Sigmoid colon (tissue), 6 donors: ENCODE measurements at regions not wholly inside any gene's neighbourhood (a gene's known extent, or its start where the extent isn't known, plus 50 kb on each side); places are given as distances from the start of the nearest gene placed in this dataset.

Experiments used
- DNase-seq: peaks from one replicate; pipeline ENCODE4 v3.0.0-alpha.2; 2019
- H3K27ac ChIP-seq, 4 donors: fragments of 200-600 bp; sonication (generic); one replicate each; pipeline ENCODE4 v1.5.1; 2016 to 2019; ENCODE audit warnings: mild to moderate bottlenecking in 1 of 4
- H3K27me3 ChIP-seq, 3 donors: fragments of 200-600 bp; sonication (generic); one replicate each; pipeline ENCODE4 v1.5.1; 2019; ENCODE audit warnings: mild to moderate bottlenecking in 1 of 3
- H3K36me3 ChIP-seq, 4 donors: fragments of 200-600 bp; sonication (generic); one replicate each; pipeline ENCODE4 v1.5.1; 2016 to 2019
- H3K4me1 ChIP-seq, 4 donors: fragments of 200-600 bp; sonication (generic); one replicate each; pipeline ENCODE4 v1.5.1; 2017 to 2019
- H3K4me3 ChIP-seq, 4 donors: fragments of 200-600 bp; sonication (generic); one replicate each; pipeline ENCODE4 v1.5.1; 2017 to 2019; ENCODE audit warnings: mild to moderate bottlenecking in 2 of 4, moderate library complexity in 1 of 4
- H3K9me3 ChIP-seq, 4 donors: fragments of 200-600 bp in 3 of 4; sonication (generic) in 3 of 4; one replicate each; pipeline versions ENCODE4 v1.5.1 to v1.6.1; 2013 to 2019
- CTCF ChIP-seq, 4 experiments: fragments of 450-650 bp in 3 of 4; fragments of 200-600 bp in 1 of 4; IDR thresholded peaks; one replicate each; pipeline ENCODE4 v1.5.1; 2016 to 2019; ENCODE audit warnings: antibody characterized with exemption in 4 of 4, mild to moderate bottlenecking in 3 of 4, moderate library complexity in 2 of 4
- EP300 ChIP-seq, 4 donors: sonication (generic); formaldehyde crosslinking; IDR thresholded peaks; one replicate each; pipeline ENCODE4 v1.6.1; 2017; ENCODE audit warnings: antibody characterized with exemption in 4 of 4
- POLR2A ChIP-seq, 2 donors: fragments of 450-650 bp; IDR thresholded peaks; one replicate each; pipeline ENCODE4 v1.6.1; 2016; ENCODE audit warnings: antibody characterized with exemption in 2 of 2, mild to moderate bottlenecking in 2 of 2, moderate library complexity in 2 of 2
- POLR2AphosphoS5 ChIP-seq, 4 donors: sonication (generic); formaldehyde crosslinking; IDR thresholded peaks; one replicate each; pipeline ENCODE4 v1.6.1; 2017; ENCODE audit warnings: antibody characterized with exemption in 4 of 4
- WGBS, 2 donors: extraction: QIAGEN DNeasy Blood & Tissue Kit; methylation state at CpG; one replicate each; pipeline ENCODE4 v1.1.7; 2013; 5-methylcytosine and 5-hydroxymethylcytosine counted together
- intact Hi-C: fragments of 100-400 bp; cut with DNase I; formaldehyde crosslinking; loops from one replicate; pipeline ENCODE4 v1.15.1; 2023
- donor health status: healthy with polysubstance abuse.
- donor health status: healthy.

DNA sequence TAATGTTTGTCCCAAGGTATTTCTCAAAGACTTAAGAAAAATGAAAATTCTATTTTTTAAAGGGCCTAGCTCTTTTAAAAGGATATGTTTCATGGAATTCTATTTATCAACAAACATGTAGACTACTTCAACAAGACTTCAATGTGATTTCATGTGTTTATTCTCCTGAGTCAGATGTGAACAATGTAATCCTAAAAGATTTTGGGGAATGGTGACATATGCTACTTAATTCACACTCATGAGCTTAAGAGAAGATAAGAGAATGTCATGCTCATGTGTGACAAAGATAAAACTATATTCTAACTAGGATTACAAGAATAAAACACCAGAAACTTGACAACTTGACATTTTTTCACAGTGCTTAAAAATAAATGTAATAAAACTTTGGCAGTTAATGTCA lies 127.5 kb downstream of the TES start:
- Histone ChIP-seq H3K4me3 (no peak overlapping the region), H3K27me3 (no peaks in the 10 kb centered on the region), H3K9me3 (no peaks in the 10 kb centered on the region), H3K27ac (no peak overlapping the region), H3K36me3 (no peaks in the 10 kb centered on the region), H3K4me1 (peaks cover 0 to 46% (median 15%) of the 10 kb centered on the region in 4 donors)
- no peak for DNase-seq
- intact Hi-C loops: no loop called here
- no peak for TF ChIP-seq CTCF (IDR thresholded peaks at IDR 0.05)
- TF ChIP-seq EP300 (IDR thresholded peaks at IDR 0.05): no peak
- no peak for TF ChIP-seq POLR2AphosphoS5 (IDR thresholded peaks at IDR 0.05)
- TF ChIP-seq POLR2A (IDR thresholded peaks at IDR 0.05): no peak

GRCh38 chr7:116339564-116339963 lies 129.2 kb downstream of the TES start:
- DNase-seq: no peak
- no peak overlapping the region for H3K4me3 ChIP-seq
- peak overlapping the region; percentile 35 to 57 (median 54) for H3K27ac ChIP-seq
- peaks cover 0 to 46% (median 15%) of the 10 kb centered on the region in 4 donors for H3K4me1 ChIP-seq
- H3K36me3 ChIP-seq: no peaks in the 10 kb centered on the region
- H3K27me3 ChIP-seq: no peaks in the 10 kb centered on the region
- H3K9me3 ChIP-seq: no peaks in the 10 kb centered on the region
- WGBS, 2 donors: 24 to 41% methylated on average over 3 of the region's 3 CpGs
- intact Hi-C loops: no loop called here
- TF ChIP-seq POLR2A (IDR thresholded peaks at IDR 0.05) (no peak), EP300 (IDR thresholded peaks at IDR 0.05) (no peak), CTCF (IDR thresholded peaks at IDR 0.05) (no peak), POLR2AphosphoS5 (IDR thresholded peaks at IDR 0.05) (no peak)

- 76 to 82% methylated on average over 4 of the region's 4 CpGs for WGBS, 2 donors
- peak overlapping the region; percentile 35 to 57 (median 54) for H3K27ac ChIP-seq
- peaks cover 0 to 46% (median 15%) of the 10 kb centered on the region in 4 donors for H3K4me1 ChIP-seq
- H3K4me3 ChIP-seq: no peak overlapping the region
- intact Hi-C loops: loop anchor here (10.0 kb wide), 1 partner anchor 166 kb away; no protein-coding TSS in a partner anchor
- H3K9me3 ChIP-seq: no peaks in the 10 kb centered on the region
- TF ChIP-seq POLR2AphosphoS5 (IDR thresholded peaks at IDR 0.05) (peak in 2 of 4 donors; percentile 15 to 21), POLR2A (IDR thresholded peaks at IDR 0.05) (no peak)
- DNase-seq: no peak
- H3K27me3 ChIP-seq: no peaks in the 10 kb centered on the region
- no peaks in the 10 kb centered on the region for H3K36me3 ChIP-seq
These were observed 130.0 kb downstream of the TES start for GRCh38 chr7:116340201-116340847.

DNA sequence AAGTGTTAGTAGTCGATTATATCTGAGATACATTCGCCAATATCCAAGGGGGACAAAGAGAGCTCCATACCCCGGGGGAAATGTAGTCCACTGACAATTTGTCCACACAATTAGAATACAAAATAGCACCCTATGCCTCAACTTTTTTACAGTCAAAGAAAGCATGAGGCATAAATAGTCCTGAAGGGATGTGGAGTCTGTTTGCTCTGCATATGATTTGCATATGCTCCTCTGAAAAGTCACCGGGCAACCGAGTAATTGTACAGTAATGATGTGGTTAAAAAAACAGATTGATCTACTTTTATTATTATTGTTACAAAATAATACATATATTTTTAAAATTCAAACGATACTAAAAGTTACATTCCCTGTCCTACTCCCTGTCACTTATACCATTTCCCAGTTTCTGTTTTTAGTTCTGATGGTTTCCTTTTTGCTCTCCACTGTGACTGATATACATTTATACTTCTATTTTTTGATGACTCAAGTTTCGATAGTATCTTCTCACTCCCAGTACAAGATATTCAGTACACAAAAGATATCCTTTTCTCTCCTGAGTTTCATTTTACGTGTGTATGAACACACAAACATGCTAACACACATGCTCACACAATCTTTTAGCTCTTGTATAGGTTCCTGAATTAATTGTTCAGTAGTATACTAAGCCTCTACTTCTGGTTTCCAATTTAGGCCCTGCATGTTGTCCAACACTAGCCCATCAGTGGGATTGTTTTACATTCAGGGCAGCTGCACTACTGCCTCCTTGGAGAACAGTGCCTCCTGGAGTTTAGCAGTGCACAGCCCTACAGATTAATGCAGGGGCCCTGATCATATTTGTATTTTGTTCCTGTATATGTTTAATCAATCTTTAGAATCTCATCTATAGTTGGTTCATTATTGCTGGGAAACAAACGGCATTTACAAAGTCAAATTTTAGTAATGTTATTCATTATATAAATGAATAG lies 130.9 kb downstream of the TES start:
- WGBS, 2 donors: 84 to 85% methylated on average over 9 of the region's 9 CpGs

More for the DNA sequence above, 130.9 kb downstream of the TES start:
- TF ChIP-seq CTCF (IDR thresholded peaks at IDR 0.05) (peak in 1 of 4 experiments; percentile 20), EP300 (IDR thresholded peaks at IDR 0.05) (no peak)
- peak overlapping the region in 3 of 4 donors; percentile 51 to 57 (median 56) for H3K27ac ChIP-seq
- H3K36me3 ChIP-seq: no peaks in the 10 kb centered on the region
- peaks cover 0 to 46% (median 15%) of the 10 kb centered on the region in 4 donors for H3K4me1 ChIP-seq
- no peak overlapping the region for H3K4me3 ChIP-seq
- no peak for DNase-seq
- intact Hi-C loops: loop anchor here (10.0 kb wide), 1 partner anchor 166 kb away; no protein-coding TSS in a partner anchor
- H3K27me3 ChIP-seq: no peaks in the 10 kb centered on the region
- no peaks in the 10 kb centered on the region for H3K9me3 ChIP-seq
